GM19043 (cell line): ENCODE measurements at regions not wholly inside any gene's neighbourhood (a gene's known extent, or its start where the extent isn't known, plus 50 kb on each side); places are given as distances from the start of the nearest gene placed in this dataset.
"Not testable (repeated sequence)": the region's sequence is repeated elsewhere in the genome, so short reads cannot be mapped to it uniquely, and the experiment has no call there.

Experiments used
- ATAC-seq: cut with Tn5 transposase; IDR thresholded peaks from one replicate; pipeline ENCODE4 v1.9.1; 2021; ENCODE audit warnings: low read depth; ENCODE audit not compliant: unreplicated experiment

GRCh38 chr13:111064661-111065060 is 50.4 kb upstream of the ARHGEF7 start:
- no peak for ATAC-seq

GRCh38 chr13:111062966-111063365 is 52.1 kb upstream of the ARHGEF7 start:
- ATAC-seq = no peak

GRCh38 chr13:111062305-111062704 is 52.8 kb upstream of the ARHGEF7 start:
- no peak for ATAC-seq

GRCh38 chr13:111061358-111062045 is 53.6 kb upstream of the ARHGEF7 start:
- no peak for ATAC-seq

- no peak for ATAC-seq
Measured at GRCh38 chr13:111060237-111060919, 54.7 kb upstream of the ARHGEF7 start.

GRCh38 chr13:111058796-111059506 is 56.2 kb upstream of the ARHGEF7 start:
- ATAC-seq = no peak

- not testable (repeated sequence) for ATAC-seq
Measured at GRCh38 chr13:111058339-111058738, 56.8 kb upstream of the ARHGEF7 start.

GRCh38 chr13:111051726-111052232 is 63.3 kb upstream of the ARHGEF7 start:
- not testable (repeated sequence) for ATAC-seq

- ATAC-seq = no peak
Measured at GRCh38 chr13:111051041-111051725, 63.9 kb upstream of the ARHGEF7 start.

GRCh38 chr13:111050539-111050879 is 64.6 kb upstream of the ARHGEF7 start:
- no peak for ATAC-seq

GRCh38 chr13:111049791-111050538 is 65.1 kb upstream of the ARHGEF7 start:
- no peak for ATAC-seq

GRCh38 chr13:111048387-111048786 is 66.7 kb upstream of the ARHGEF7 start:
- ATAC-seq = no peak

GRCh38 chr13:111047326-111047725 is 67.8 kb upstream of the ARHGEF7 start:
- no peak for ATAC-seq

GRCh38 chr13:111046590-111047141 is 68.4 kb upstream of the ARHGEF7 start:
- ATAC-seq = peak; percentile 53

GRCh38 chr13:111045170-111045569 is 69.9 kb upstream of the ARHGEF7 start:
- no peak for ATAC-seq

- ATAC-seq = no peak
Measured at GRCh38 chr13:111044087-111044830, 70.9 kb upstream of the ARHGEF7 start.

GRCh38 chr13:111043575-111043982 is 71.5 kb upstream of the ARHGEF7 start:
- no peak for ATAC-seq

GRCh38 chr13:111042661-111043226 is 72.4 kb upstream of the ARHGEF7 start:
- no peak for ATAC-seq

GRCh38 chr13:111040830-111041229 is 74.3 kb upstream of the ARHGEF7 start:
- ATAC-seq = no peak
